Gastrocnemius medialis (tissue), 4 donors: ENCODE measurements at regions not wholly inside any gene's neighbourhood (a gene's known extent, or its start where the extent isn't known, plus 50 kb on each side); places are given as distances from the start of the nearest gene placed in this dataset.

Source experiments
- ATAC-seq, 2 donors: fragments of 150-250 bp; one replicate each; pipeline ENCODE4 v1.9.1; 2016
- DNase-seq, 2 donors: peaks; one replicate each; pipeline ENCODE4 v3.0.0-alpha.2; 2019
- H3K27ac ChIP-seq, 4 donors: fragments of 200-600 bp; sonication (generic); 1 replicate in 1 of 4; 2 replicates in 3 of 4; pipeline ENCODE4 v1.5.1; 2016 to 2018; ENCODE audit warnings: mild to moderate bottlenecking in 2 of 4, moderate library complexity in 1 of 4
- H3K27me3 ChIP-seq, 3 donors: fragments of 200-600 bp; sonication (generic) in 2 of 3; 1 replicate in 1 of 3; 2 replicates in 2 of 3; pipeline versions ENCODE4 v1.5.1 to v1.6.0; 2016 to 2019; ENCODE audit warnings: mild to moderate bottlenecking in 1 of 3, moderate library complexity in 1 of 3
- H3K36me3 ChIP-seq, 2 donors: fragments of 200-600 bp; sonication (generic) in 1 of 2; one replicate each; pipeline ENCODE4 v1.5.1; 2017 to 2018
- H3K4me1 ChIP-seq, 2 donors: fragments of 200-600 bp; sonication (generic) in 1 of 2; one replicate each; pipeline ENCODE4 v1.5.1; 2016 to 2017; ENCODE audit warnings: mild to moderate bottlenecking in 2 of 2
- H3K4me3 ChIP-seq, 4 donors: fragments of 200-600 bp; sonication (generic) in 3 of 4; 1 replicate in 1 of 4; 2 replicates in 3 of 4; pipeline ENCODE4 v1.5.1; 2016 to 2019; ENCODE audit warnings: mild to moderate bottlenecking in 2 of 4
- H3K9me3 ChIP-seq, 3 donors: fragments of 200-600 bp; sonication (generic) in 2 of 3; 1 replicate in 1 of 3; 2 replicates in 2 of 3; pipeline ENCODE4 v1.5.1; 2016 to 2019
- POLR2A ChIP-seq, 2 donors: fragments of 450-650 bp; IDR thresholded peaks; one replicate each; pipeline ENCODE4 v1.6.1; 2017; ENCODE audit warnings: antibody characterized with exemption in 2 of 2, mild to moderate bottlenecking in 2 of 2, moderate library complexity in 2 of 2
- in situ Hi-C, 4 donors: fragments of 200-750 bp; cut with MboI; loops; one replicate each; pipeline versions ENCODE4 v1.15.0 to v1.8.0; 2017; ENCODE audit warnings: low sequenced_read_pairs in 4 of 4
- intact Hi-C: fragments of 100-400 bp; cut with DNase I; formaldehyde crosslinking; loops from one replicate; pipeline ENCODE4 v1.15.1; 2023; ENCODE audit warnings: low total_unique reads
- TF ChIP-seq, protein P1 (sequence below), 5 experiments: fragments of 450-650 bp in 3 of 5; fragments of 200-600 bp in 2 of 5; sonication (generic) in 2 of 5; IDR thresholded peaks in 4 of 5; conservative IDR thresholded peaks in 1 of 5; 1 replicate in 4 of 5; 2 replicates in 1 of 5; pipeline ENCODE4 v1.5.1; 2016 to 2019; ENCODE audit warnings: antibody characterized with exemption in 5 of 5, mild to moderate bottlenecking in 3 of 5, moderate library complexity in 3 of 5

DNA sequence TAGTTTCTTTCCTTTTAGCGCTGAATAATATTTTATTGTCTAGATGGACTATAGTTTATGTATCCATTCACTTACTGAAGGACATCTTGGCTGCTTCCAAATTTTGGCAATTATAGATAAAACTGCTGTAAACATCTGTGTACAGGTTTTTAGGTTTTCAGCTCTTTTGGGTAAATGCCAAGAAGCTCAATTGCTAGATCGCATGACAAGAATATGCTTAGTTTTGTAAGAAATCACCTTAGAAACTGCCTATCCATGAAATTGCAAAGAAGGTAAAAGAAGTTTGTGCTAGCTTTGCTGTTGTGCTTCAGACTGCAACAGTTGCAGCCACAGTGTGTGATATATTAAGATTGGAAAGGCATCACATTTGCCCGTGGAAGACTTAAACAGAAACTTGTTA lies 103.2 kb upstream of the TNS3 start:
- ATAC-seq (no peak), DNase-seq (no peak)
- no peak for TF ChIP-seq POLR2A (IDR thresholded peaks at IDR 0.05)
- TF ChIP-seq, protein P1, sequence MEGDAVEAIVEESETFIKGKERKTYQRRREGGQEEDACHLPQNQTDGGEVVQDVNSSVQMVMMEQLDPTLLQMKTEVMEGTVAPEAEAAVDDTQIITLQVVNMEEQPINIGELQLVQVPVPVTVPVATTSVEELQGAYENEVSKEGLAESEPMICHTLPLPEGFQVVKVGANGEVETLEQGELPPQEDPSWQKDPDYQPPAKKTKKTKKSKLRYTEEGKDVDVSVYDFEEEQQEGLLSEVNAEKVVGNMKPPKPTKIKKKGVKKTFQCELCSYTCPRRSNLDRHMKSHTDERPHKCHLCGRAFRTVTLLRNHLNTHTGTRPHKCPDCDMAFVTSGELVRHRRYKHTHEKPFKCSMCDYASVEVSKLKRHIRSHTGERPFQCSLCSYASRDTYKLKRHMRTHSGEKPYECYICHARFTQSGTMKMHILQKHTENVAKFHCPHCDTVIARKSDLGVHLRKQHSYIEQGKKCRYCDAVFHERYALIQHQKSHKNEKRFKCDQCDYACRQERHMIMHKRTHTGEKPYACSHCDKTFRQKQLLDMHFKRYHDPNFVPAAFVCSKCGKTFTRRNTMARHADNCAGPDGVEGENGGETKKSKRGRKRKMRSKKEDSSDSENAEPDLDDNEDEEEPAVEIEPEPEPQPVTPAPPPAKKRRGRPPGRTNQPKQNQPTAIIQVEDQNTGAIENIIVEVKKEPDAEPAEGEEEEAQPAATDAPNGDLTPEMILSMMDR (IDR thresholded peaks at IDR 0.05 in 4 of 5, conservative IDR thresholded peaks at IDR 0.05 in 1 of 5): no peak
- no peaks in the 10 kb centered on the region for H3K4me1 ChIP-seq
- intact Hi-C loops: no loop called here
- no peaks in the 10 kb centered on the region for H3K27me3 ChIP-seq
- H3K9me3 ChIP-seq: no peaks in the 10 kb centered on the region
- no peak overlapping the region for H3K4me3 ChIP-seq
- no peak overlapping the region for H3K27ac ChIP-seq
- in situ Hi-C loops: no loop called here
- no peaks in the 10 kb centered on the region for H3K36me3 ChIP-seq

DNA sequence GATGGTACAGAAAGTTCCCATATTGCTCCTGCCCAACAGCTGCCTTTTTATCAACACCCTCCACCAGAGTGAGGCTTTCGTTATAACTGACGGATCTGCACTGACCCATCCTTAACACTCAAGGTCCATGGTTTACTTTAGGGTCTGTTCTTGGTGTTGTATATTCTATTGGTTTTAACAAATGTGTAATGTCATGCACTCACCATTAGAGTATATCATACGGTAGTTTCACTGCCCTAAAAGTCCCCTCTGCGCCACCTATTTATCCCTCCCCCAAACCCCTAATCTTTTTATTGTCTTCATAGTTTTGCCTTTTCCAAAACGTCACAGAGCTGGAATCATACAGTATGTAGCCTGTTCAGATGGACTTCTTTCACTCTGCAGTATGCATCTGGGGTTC lies 102.8 kb upstream of the TNS3 start:
- no peaks in the 10 kb centered on the region for H3K4me1 ChIP-seq
- DNase-seq (no peak), ATAC-seq (no peak)
- intact Hi-C loops: no loop called here
- H3K36me3 ChIP-seq: no peaks in the 10 kb centered on the region
- no peaks in the 10 kb centered on the region for H3K9me3 ChIP-seq
- no peak overlapping the region for H3K4me3 ChIP-seq
- H3K27ac ChIP-seq: no peak overlapping the region
- no peaks in the 10 kb centered on the region for H3K27me3 ChIP-seq
- no peak for TF ChIP-seq POLR2A (IDR thresholded peaks at IDR 0.05)
- in situ Hi-C loops: no loop called here

DNA sequence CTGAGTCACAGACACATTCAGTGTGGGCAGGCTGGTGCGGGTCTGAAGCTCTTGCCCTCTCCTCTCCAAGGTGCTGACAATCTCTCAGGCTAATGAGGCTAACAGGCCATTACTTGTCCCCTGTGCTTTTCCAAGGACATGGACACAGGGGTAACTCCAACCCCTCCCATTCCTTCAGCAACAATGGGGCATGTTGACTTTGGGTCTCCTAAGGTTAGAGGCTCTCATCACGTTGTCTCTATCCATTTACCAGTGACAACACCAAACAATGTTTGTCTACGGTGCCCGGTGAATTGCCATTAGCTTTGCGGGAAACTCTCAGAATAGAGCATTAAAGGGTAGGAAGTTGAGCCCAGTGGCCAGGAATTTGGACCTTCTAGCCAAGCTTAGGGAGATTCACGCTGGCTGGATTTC lies 101.6 kb upstream of the TNS3 start:
- Histone ChIP-seq H3K9me3 (no peaks in the 10 kb centered on the region), H3K4me3 (no peak overlapping the region), H3K27ac (no peak overlapping the region), H3K4me1 (no peaks in the 10 kb centered on the region), H3K36me3 (no peaks in the 10 kb centered on the region), H3K27me3 (no peaks in the 10 kb centered on the region)
- no peak for TF ChIP-seq POLR2A (IDR thresholded peaks at IDR 0.05)
- TF ChIP-seq, protein P1 (IDR thresholded peaks at IDR 0.05 in 4 of 5, conservative IDR thresholded peaks at IDR 0.05 in 1 of 5): no peak
- intact Hi-C loops (no loop called here), in situ Hi-C loops (no loop called here)
- no peak for DNase-seq
- no peak for ATAC-seq

DNA sequence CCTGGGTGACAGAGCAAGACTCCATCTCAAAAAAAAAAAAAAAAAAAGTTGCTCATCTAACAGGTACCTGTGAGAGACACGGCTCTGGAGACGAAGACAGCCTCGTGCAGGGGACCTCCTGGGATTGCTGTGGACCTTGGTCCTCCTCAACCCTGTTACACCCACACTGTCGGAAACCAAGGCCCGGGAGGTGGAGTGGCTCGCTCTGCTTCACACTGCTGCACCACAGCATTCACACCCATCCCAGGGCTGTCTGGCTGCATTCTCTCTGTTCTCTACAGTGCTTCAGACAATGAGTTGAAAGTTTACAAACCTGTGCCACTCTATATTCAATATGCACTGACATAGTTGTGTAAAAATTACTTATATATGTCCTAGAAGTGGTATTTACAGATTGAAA lies 101.0 kb upstream of the TNS3 start:
- intact Hi-C loops (no loop called here), in situ Hi-C loops (no loop called here)
- H3K36me3 ChIP-seq: no peaks in the 10 kb centered on the region
- TF ChIP-seq, protein P1 (IDR thresholded peaks at IDR 0.05 in 4 of 5, conservative IDR thresholded peaks at IDR 0.05 in 1 of 5): no peak
- no peak for TF ChIP-seq POLR2A (IDR thresholded peaks at IDR 0.05)
- H3K27me3 ChIP-seq: no peaks in the 10 kb centered on the region
- no peaks in the 10 kb centered on the region for H3K9me3 ChIP-seq
- ATAC-seq (no peak), DNase-seq (no peak)
- H3K27ac ChIP-seq: no peak overlapping the region
- H3K4me3 ChIP-seq: no peak overlapping the region
- no peaks in the 10 kb centered on the region for H3K4me1 ChIP-seq

DNA sequence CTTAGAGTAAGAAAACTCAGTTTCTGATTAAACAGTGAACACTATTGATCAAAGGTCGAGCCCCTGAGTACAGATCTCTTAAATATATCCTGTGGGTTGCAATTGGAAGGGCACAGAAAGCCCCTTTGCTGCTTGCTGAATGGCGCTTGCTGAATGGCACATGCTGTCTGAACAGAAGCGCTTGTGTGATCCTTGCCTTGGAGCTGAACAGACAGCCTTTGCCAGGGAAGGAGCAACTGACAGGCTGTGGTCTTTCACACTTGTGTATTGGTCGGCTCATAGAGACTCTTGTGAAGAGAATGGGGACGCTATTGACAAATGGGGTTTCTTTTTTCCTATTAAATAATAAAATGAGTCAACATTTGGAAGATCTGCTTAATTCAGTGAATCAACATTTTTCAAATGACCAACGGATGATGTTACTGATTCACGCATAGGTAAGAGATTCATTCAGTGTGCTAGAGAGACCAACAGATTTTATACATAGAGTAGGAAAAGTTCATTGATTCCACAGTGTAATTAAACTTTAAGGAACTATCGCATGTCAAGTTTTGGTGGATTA lies 99.4 kb upstream of the TNS3 start:
- no peaks in the 10 kb centered on the region for H3K9me3 ChIP-seq
- H3K27ac ChIP-seq: no peak overlapping the region
- in situ Hi-C loops: no loop called here
- H3K27me3 ChIP-seq: no peaks in the 10 kb centered on the region
- TF ChIP-seq, protein P1 (IDR thresholded peaks at IDR 0.05 in 4 of 5, conservative IDR thresholded peaks at IDR 0.05 in 1 of 5): no peak
- TF ChIP-seq POLR2A (IDR thresholded peaks at IDR 0.05): no peak
- H3K36me3 ChIP-seq: no peaks in the 10 kb centered on the region
- intact Hi-C loops: no loop called here
- no peak for ATAC-seq
- DNase-seq: no peak
- no peaks in the 10 kb centered on the region for H3K4me1 ChIP-seq
- no peak overlapping the region for H3K4me3 ChIP-seq
